CD8-positive, alpha-beta memory T cell (primary cell): ENCODE measurements at regions not wholly inside any gene's neighbourhood (a gene's known extent, or its start where the extent isn't known, plus 50 kb on each side); places are given as distances from the start of the nearest gene placed in this dataset.

Source experiments
- CTCF ChIA-PET: fragments of 350-600 bp; sonication (Branson Sonifier 250); formaldehyde crosslinking; loops from one replicate; lab custom pipeline; 2021; ENCODE audit warnings: antibody characterized with exemption; lab: Charles Lee
- POLR2A ChIA-PET: fragments of 350-600 bp; sonication (Branson Sonifier 250); formaldehyde crosslinking; loops from one replicate; lab custom pipeline; 2021; ENCODE audit warnings: antibody characterized with exemption; lab: Charles Lee
- DNase-seq, 5 donors: peaks; one replicate each; pipeline versions ENCODE4 v3.0.0 to v3.0.0-alpha.2; 2020 to 2022; ENCODE audit warnings: mixed read lengths in 1 of 5
- H3K27ac ChIP-seq: one replicate; pipeline ENCODE4 v1.7.0; 2013; ENCODE audit warnings: low read depth, mild to moderate bottlenecking, low read length, moderate library complexity
- H3K27me3 ChIP-seq: 2 replicates; pipeline ENCODE4 v1.7.0; 2013; ENCODE audit warnings: low read length, mild to moderate bottlenecking; ENCODE audit not compliant: insufficient read depth, poor library complexity, severe bottlenecking
- H3K36me3 ChIP-seq: 2 replicates; pipeline ENCODE4 v1.7.0; 2013; ENCODE audit warnings: mild to moderate bottlenecking, low read length, moderate library complexity; ENCODE audit not compliant: insufficient read depth
- H3K4me1 ChIP-seq: 2 replicates; pipeline ENCODE4 v1.7.0; 2013; ENCODE audit warnings: mild to moderate bottlenecking, low read length, moderate library complexity; ENCODE audit not compliant: insufficient read depth
- H3K4me3 ChIP-seq: 2 replicates; pipeline ENCODE4 v1.7.0; 2013; ENCODE audit warnings: mild to moderate bottlenecking, low read length
- H3K9me3 ChIP-seq: 2 replicates; pipeline ENCODE4 v1.7.0; 2013; ENCODE audit warnings: mild to moderate bottlenecking, low read length
- H3K27ac Mint-ChIP-seq, 8 donors: one replicate each; pipeline ENCODE4 v1.8.0; 2020 to 2021; ENCODE audit warnings: mixed read lengths in 8 of 8, mild to moderate bottlenecking in 6 of 8, inconsistent platforms in 3 of 8, moderate library complexity in 3 of 8
- H3K27me3 Mint-ChIP-seq, 2 donors: one replicate each; pipeline ENCODE4 v1.8.0; 2020 to 2021; ENCODE audit warnings: mixed read lengths in 2 of 2, mild to moderate bottlenecking in 1 of 2, moderate library complexity in 1 of 2
- H3K36me3 Mint-ChIP-seq, 3 donors: one replicate each; pipeline ENCODE4 v1.8.0; 2020 to 2021; ENCODE audit warnings: mixed read lengths in 3 of 3, inconsistent platforms in 1 of 3, mild to moderate bottlenecking in 1 of 3
- H3K4me1 Mint-ChIP-seq, 3 donors: one replicate each; pipeline ENCODE4 v1.8.0; 2020 to 2021; ENCODE audit warnings: mixed read lengths in 3 of 3, inconsistent platforms in 1 of 3, mild to moderate bottlenecking in 1 of 3
- H3K4me3 Mint-ChIP-seq, 7 donors: one replicate each; pipeline ENCODE4 v1.8.0; 2020 to 2021; ENCODE audit warnings: mixed read lengths in 7 of 7, mild to moderate bottlenecking in 6 of 7, moderate library complexity in 4 of 7, inconsistent platforms in 2 of 7
- H3K9me3 Mint-ChIP-seq, 5 donors: one replicate each; pipeline ENCODE4 v1.8.0; 2020 to 2022; ENCODE audit warnings: mixed read lengths in 5 of 5, mild to moderate bottlenecking in 3 of 5, moderate library complexity in 2 of 5, inconsistent platforms in 1 of 5

DNA sequence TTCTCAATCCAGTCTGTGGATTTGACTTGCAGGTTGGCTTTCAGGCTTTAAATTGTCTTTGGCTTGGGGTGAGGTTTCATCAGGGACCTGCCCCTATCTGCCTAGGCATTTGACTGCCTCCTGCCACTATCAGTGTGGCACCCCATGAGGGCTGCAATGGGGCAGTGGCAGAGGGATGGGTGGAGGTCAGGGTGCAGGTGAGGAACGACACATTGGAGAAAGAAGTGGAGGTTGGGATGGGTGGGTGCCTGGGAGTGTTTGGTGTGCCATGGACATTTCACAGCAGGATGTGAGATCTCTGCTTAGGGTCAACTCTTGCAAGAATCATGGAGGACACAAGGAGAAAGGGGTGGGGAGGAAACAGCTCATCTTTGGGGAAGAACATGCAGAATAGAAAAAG is 625.1 kb downstream of the PTPRU start:
- CTCF ChIA-PET = no interaction called here
- Mint-ChIP-seq H3K27ac (no peak overlapping the region), H3K4me1 (no peaks in the 10 kb centered on the region), H3K4me3 (no peak overlapping the region), H3K36me3 (no peaks in the 10 kb centered on the region), H3K27me3 (peaks cover 25 to 26% of the 10 kb centered on the region in 2 donors), H3K9me3 (peaks cover 6 to 16% (median 10%) of the 10 kb centered on the region in 5 donors)
- Histone ChIP-seq H3K36me3 (no peaks in the 10 kb centered on the region), H3K27ac (no peak overlapping the region), H3K9me3 (no peaks in the 10 kb centered on the region), H3K4me1 (no peaks in the 10 kb centered on the region), H3K4me3 (no peak overlapping the region), H3K27me3 (no peaks in the 10 kb centered on the region)
- POLR2A ChIA-PET = no interaction called here
- no peak for DNase-seq

DNA sequence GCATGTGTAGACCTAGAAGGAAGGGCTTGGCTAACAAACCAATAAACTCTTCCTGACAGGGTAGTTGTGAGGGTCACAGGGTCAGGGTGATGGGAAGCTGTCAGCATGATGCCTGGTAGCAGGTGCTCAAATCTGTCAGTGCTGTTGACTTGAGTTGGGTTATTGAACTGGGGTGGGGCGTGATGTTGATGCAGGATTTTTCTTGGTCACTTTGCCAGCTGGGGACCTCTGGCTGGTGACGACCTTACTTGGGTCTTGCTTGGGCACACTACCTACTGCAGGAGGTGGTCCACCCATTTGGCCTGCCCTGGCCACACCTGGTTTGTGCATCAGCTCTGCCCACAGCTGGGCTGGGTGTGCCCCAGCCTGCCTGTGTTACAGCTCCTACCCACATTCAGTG is 624.4 kb downstream of the PTPRU start:
- ChIA-PET POLR2A (no interaction called here), CTCF (no interaction called here)
- H3K9me3 ChIP-seq = no peaks in the 10 kb centered on the region
- DNase-seq = no peak
- Mint-ChIP-seq H3K4me3 (no peak overlapping the region), H3K27me3 (peaks cover 20 to 31% of the 10 kb centered on the region in 2 donors), H3K27ac (no peak overlapping the region), H3K36me3 (no peaks in the 10 kb centered on the region), H3K4me1 (no peaks in the 10 kb centered on the region), H3K9me3 (peaks cover 6 to 16% (median 10%) of the 10 kb centered on the region in 5 donors)
- no peaks in the 10 kb centered on the region for H3K36me3 ChIP-seq
- no peak overlapping the region for H3K4me3 ChIP-seq
- no peaks in the 10 kb centered on the region for H3K4me1 ChIP-seq
- no peak overlapping the region for H3K27ac ChIP-seq
- no peaks in the 10 kb centered on the region for H3K27me3 ChIP-seq

DNA sequence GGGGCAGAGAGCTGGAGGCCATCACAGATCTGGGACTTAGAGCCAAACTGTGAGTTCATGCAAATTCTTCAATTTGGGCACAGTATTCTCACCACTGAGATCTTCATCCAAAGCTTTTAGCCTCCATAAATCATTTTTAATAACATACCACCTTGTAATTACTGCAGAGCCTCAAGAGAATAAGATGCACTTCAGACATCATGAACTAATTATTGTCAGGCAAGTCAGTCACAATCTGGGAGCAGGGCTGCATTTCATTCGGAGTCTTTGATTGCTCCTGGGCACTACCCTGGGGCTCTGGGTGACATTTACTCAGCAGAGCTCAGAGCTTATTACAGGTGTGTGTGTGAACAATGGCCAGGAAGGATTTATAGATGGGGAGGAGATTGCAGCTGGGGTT is 623.7 kb downstream of the PTPRU start:
- no peak for DNase-seq
- Mint-ChIP-seq H3K36me3 (no peaks in the 10 kb centered on the region), H3K4me1 (no peaks in the 10 kb centered on the region), H3K4me3 (no peak overlapping the region), H3K9me3 (peaks cover 6 to 16% (median 10%) of the 10 kb centered on the region in 5 donors), H3K27me3 (peaks cover 24 to 37% of the 10 kb centered on the region in 2 donors), H3K27ac (no peak overlapping the region)
- Histone ChIP-seq H3K4me3 (no peak overlapping the region), H3K27me3 (no peaks in the 10 kb centered on the region), H3K27ac (no peak overlapping the region), H3K4me1 (no peaks in the 10 kb centered on the region), H3K9me3 (no peaks in the 10 kb centered on the region), H3K36me3 (no peaks in the 10 kb centered on the region)
- ChIA-PET CTCF (no interaction called here), POLR2A (no interaction called here)

DNA sequence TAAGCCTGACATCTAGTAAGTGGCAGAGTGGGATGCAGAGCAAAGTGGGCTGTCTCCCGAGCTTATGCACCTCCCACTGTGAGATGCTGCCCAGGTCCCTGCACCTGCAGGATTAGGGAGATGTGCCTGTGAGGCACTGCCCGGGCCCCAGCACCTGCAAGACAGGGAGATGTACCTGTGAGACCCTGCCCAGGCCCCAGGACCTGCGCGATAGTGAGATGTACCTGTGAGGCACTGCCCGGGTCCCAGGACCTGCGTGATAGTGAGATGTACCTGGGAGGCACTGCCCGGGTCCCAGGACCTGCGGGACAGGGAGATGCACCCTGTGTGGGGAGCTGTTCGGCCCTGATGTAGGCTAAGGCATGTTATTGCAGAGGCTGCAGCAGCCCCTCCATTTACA is 622.8 kb downstream of the PTPRU start:
- H3K27me3 Mint-ChIP-seq = peaks cover 26 to 42% of the 10 kb centered on the region in 2 donors
- H3K27me3 ChIP-seq = no peaks in the 10 kb centered on the region
- no peaks in the 10 kb centered on the region for H3K36me3 Mint-ChIP-seq
- H3K4me3 ChIP-seq = no peak overlapping the region
- no peak overlapping the region for H3K27ac Mint-ChIP-seq
- no peaks in the 10 kb centered on the region for H3K4me1 Mint-ChIP-seq
- DNase-seq = no peak
- H3K9me3 Mint-ChIP-seq = peaks cover 6 to 16% (median 10%) of the 10 kb centered on the region in 5 donors
- no peaks in the 10 kb centered on the region for H3K36me3 ChIP-seq
- ChIA-PET POLR2A (no interaction called here), CTCF (no interaction called here)
- no peak overlapping the region for H3K27ac ChIP-seq
- H3K9me3 ChIP-seq = no peaks in the 10 kb centered on the region
- no peak overlapping the region for H3K4me3 Mint-ChIP-seq
- H3K4me1 ChIP-seq = no peaks in the 10 kb centered on the region

DNA sequence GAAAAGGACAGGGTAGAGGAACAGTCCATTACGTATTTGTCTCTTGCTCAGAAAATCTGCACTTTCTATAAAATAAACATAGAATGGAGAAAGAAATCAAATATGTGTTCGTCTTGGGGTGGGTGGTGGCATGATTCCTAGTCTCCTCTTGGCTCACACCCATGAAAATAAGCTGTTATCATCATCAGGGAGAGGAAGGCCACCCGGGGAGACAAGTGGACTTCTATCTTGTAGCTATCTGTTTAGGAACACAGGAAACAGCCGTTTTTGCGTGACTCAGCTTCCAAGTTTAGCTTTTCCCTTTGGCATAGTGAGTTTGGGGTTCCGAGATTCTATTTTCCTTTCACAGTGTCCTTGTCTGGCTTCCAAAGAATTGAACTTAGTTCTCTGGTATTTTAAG is 622.3 kb downstream of the PTPRU start:
- H3K36me3 Mint-ChIP-seq = no peaks in the 10 kb centered on the region

DNA sequence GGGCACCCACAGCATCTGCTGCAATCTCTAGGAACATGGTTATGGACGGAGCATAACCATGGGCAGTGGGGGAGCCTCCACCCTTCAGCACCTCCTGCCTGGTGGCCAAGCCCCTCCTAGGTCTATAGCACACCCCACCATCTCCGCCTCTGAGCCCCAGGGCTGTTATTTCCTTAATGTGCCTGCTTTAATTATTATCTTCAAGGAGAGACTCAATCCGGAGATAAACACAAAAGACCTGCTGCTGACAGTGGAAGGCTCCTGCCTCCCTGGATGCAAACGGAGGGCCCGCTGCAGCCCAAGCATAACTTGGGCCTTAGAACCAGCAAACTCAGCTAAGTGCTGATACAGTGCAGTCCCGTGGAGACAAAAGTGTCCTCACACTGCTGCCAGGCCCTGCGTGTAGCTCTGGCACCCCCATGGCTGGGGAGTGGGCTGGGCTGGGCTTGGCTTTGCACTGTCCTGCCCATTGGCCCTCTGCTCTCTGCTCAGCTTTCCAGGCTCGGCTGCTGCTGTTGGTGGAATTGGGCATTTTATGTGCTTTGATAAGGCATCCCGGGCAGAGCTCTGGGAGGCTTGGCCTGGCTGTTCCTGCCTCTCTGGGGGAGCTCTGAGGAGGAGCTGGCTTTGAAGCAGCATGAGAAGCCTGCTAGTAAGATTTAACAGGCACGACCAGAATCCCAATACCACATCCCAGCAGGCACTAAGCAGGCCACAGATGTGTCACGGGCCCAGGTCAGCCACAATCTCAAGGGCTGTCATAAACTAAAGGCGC is 620.2 kb downstream of the PTPRU start:
- no peaks in the 10 kb centered on the region for H3K9me3 ChIP-seq
- Mint-ChIP-seq H3K4me1 (no peaks in the 10 kb centered on the region), H3K4me3 (no peak overlapping the region), H3K36me3 (no peaks in the 10 kb centered on the region), H3K9me3 (peaks cover 6 to 15% (median 7%) of the 10 kb centered on the region in 5 donors), H3K27me3 (peaks cover 26 to 43% of the 10 kb centered on the region in 2 donors), H3K27ac (no peak overlapping the region)
- no peaks in the 10 kb centered on the region for H3K4me1 ChIP-seq
- H3K4me3 ChIP-seq = no peak overlapping the region
- no peaks in the 10 kb centered on the region for H3K27me3 ChIP-seq
- DNase-seq = no peak
- H3K27ac ChIP-seq = no peak overlapping the region
- no peaks in the 10 kb centered on the region for H3K36me3 ChIP-seq
- ChIA-PET POLR2A (no interaction called here), CTCF (no interaction called here)

More for the DNA sequence above, 622.3 kb downstream of the PTPRU start:
- Mint-ChIP-seq H3K9me3 (peaks cover 6 to 16% (median 10%) of the 10 kb centered on the region in 5 donors), H3K27me3 (peaks cover 26 to 42% of the 10 kb centered on the region in 2 donors), H3K4me1 (no peaks in the 10 kb centered on the region), H3K27ac (no peak overlapping the region), H3K4me3 (no peak overlapping the region)
- Histone ChIP-seq H3K27me3 (no peaks in the 10 kb centered on the region), H3K36me3 (no peaks in the 10 kb centered on the region), H3K4me3 (no peak overlapping the region), H3K27ac (no peak overlapping the region), H3K4me1 (no peaks in the 10 kb centered on the region), H3K9me3 (no peaks in the 10 kb centered on the region)
- CTCF ChIA-PET = no interaction called here
- no peak for DNase-seq
- POLR2A ChIA-PET = no interaction called here

DNA sequence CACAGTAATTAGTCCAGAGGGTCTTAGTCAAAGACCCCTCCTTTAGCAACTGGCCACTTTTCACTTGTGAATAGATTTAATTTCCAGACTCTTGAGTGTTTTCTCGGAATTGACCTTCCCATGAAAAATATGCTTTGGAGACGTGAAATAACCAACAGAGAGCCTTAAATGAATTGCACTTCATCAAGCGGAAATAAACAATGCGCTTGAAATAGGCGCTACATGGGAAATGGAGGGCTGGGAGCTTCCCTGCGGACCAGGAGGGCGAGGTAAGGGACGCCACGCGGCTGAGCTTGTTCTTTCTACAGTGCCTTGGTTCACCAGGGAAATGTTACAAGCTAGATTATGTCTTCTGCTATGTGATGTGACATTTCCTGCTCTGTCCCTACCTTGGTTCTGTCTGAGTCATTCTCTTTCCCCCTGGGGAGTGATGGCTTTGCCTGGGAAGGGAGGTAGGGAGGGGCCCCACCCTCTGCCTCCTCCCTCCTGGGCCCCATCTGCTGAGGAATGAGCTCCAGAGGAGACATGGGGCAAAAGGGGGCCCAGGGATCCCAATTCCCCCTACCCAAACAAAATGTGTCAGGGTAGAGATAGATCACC is 619.3 kb downstream of the PTPRU start:
- DNase-seq = no peak
- no peaks in the 10 kb centered on the region for H3K4me1 Mint-ChIP-seq
- no peak overlapping the region for H3K4me3 Mint-ChIP-seq
- no peaks in the 10 kb centered on the region for H3K36me3 ChIP-seq
- H3K4me3 ChIP-seq = no peak overlapping the region
- ChIA-PET POLR2A (no interaction called here), CTCF (no interaction called here)
- H3K27me3 ChIP-seq = no peaks in the 10 kb centered on the region
- H3K4me1 ChIP-seq = no peaks in the 10 kb centered on the region
- H3K36me3 Mint-ChIP-seq = no peaks in the 10 kb centered on the region
- H3K27ac ChIP-seq = no peak overlapping the region
- no peak overlapping the region for H3K27ac Mint-ChIP-seq
- peaks cover 0 to 8% (median 2%) of the 10 kb centered on the region in 5 donors for H3K9me3 Mint-ChIP-seq
- H3K27me3 Mint-ChIP-seq = peaks cover 24 to 41% of the 10 kb centered on the region in 2 donors
- no peaks in the 10 kb centered on the region for H3K9me3 ChIP-seq

DNA sequence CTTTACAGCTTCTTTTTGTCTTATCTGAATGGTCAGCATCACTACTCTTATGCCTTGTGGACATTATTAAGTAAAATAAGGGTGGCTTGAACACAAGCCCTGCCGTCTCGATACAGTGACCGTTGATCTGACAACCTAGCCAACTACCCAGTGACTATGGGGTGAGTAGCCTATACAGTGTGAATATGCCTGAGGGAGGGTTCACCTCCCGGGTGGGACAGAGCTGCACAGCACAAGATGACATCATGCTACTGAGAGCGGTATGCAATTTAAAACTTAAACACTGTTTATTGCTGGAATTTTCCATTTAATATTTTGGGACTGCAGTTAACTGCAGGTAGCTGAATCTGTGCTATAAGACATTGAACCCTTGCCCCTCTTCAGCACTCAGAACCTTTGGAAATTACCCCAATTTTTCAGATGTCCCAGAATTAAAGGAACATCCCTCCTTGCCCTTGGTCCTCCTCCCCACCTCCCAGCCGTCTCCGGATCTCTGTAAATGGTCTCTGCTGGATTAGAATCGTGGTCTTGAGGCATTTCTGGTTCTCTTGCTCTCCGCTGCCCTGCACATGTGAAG is 618.5 kb downstream of the PTPRU start:
- no peak overlapping the region for H3K4me3 ChIP-seq
- ChIA-PET CTCF (no interaction called here), POLR2A (no interaction called here)
- Mint-ChIP-seq H3K36me3 (no peaks in the 10 kb centered on the region), H3K27me3 (peaks cover 22 to 49% of the 10 kb centered on the region in 2 donors), H3K9me3 (peaks cover 0 to 1% (median 0%) of the 10 kb centered on the region in 5 donors), H3K4me3 (no peak overlapping the region), H3K27ac (no peak overlapping the region), H3K4me1 (no peaks in the 10 kb centered on the region)
- no peaks in the 10 kb centered on the region for H3K36me3 ChIP-seq
- H3K9me3 ChIP-seq = no peaks in the 10 kb centered on the region
- H3K27ac ChIP-seq = no peak overlapping the region
- H3K4me1 ChIP-seq = no peaks in the 10 kb centered on the region
- no peak for DNase-seq
- H3K27me3 ChIP-seq = no peaks in the 10 kb centered on the region
